ENCODE measurements at regions not wholly inside any gene's neighbourhood (a gene's known extent, or its start where the extent isn't known, plus 50 kb on each side); places are given as distances from the start of the nearest gene placed in this dataset.
"Not testable (repeated sequence)": the region's sequence is repeated elsewhere in the genome, so short reads cannot be mapped to it uniquely, and the experiment has no call there.

DNA sequence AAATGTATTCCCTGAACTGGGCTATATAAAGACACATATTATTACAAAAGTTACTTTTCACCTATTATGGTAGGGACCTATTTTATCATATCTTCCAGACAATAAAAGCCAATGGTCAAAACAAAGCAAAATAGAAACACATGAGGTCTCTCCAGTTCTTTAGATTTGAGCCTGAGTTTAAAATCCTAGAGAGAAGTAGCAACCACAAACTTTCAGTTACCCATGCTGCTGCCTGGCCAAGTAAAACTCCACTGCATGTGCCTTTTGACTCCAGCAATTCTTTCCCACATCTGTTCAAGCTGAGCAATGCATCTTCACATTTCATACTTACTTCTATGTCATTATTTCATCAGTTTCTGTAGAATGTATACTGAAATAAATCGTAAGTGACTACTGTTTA, 405.3 kb downstream of the STK39 start:
- Histone ChIP-seq H3K27me3 (no peaks in the 10 kb centered on the region), H3K4me3 (no peak overlapping the region), H3K4me1 (no peaks in the 10 kb centered on the region), H3K27ac (no peak overlapping the region), H3K36me3 (no peaks in the 10 kb centered on the region), H3K9me3 (no peaks in the 10 kb centered on the region)
- no peak for ATAC-seq
- intact Hi-C loops (cut with DNase I): no loop called here
- TF ChIP-seq, protein P1, sequence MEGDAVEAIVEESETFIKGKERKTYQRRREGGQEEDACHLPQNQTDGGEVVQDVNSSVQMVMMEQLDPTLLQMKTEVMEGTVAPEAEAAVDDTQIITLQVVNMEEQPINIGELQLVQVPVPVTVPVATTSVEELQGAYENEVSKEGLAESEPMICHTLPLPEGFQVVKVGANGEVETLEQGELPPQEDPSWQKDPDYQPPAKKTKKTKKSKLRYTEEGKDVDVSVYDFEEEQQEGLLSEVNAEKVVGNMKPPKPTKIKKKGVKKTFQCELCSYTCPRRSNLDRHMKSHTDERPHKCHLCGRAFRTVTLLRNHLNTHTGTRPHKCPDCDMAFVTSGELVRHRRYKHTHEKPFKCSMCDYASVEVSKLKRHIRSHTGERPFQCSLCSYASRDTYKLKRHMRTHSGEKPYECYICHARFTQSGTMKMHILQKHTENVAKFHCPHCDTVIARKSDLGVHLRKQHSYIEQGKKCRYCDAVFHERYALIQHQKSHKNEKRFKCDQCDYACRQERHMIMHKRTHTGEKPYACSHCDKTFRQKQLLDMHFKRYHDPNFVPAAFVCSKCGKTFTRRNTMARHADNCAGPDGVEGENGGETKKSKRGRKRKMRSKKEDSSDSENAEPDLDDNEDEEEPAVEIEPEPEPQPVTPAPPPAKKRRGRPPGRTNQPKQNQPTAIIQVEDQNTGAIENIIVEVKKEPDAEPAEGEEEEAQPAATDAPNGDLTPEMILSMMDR (IDR thresholded peaks at IDR 0.05): no peak
- DNase-seq: no peak

DNA sequence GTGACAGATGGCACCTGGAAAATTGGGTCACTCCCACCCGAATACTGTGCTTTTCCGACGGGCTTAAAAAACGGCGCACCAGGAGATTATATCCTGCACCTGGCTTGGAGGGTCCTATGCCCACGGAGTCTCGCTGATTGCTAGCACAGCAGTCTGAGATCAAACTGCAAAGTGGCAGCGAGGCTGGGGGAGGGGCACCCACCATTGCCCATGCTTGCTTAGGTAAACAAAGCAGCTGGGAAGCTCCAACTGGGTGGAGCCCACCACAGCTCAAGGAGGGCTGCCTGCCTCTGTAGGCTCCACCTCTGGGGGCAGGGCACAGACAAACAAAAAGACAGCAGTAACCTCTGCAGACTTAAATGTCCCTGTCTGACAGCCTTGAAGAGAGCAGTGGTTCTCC, 412.1 kb downstream of the STK39 start:
- H3K9me3 ChIP-seq; H3K27ac ChIP-seq; intact Hi-C loops (cut with DNase I): not testable (repeated sequence)

GRCh38 chr2:167834707-167835106, 412.7 kb downstream of the STK39 start:
- DNase-seq (no peak), ATAC-seq (no peak)
- TF ChIP-seq, protein P1 (IDR thresholded peaks at IDR 0.05): no peak
- Histone ChIP-seq H3K4me1 (no peaks in the 10 kb centered on the region), H3K9me3 (no peaks in the 10 kb centered on the region), H3K36me3 (no peaks in the 10 kb centered on the region), H3K27me3 (no peaks in the 10 kb centered on the region), H3K4me3 (no peak overlapping the region), H3K27ac (no peak overlapping the region)
- intact Hi-C loops (cut with DNase I): no loop called here

More for the DNA sequence above, 412.1 kb downstream of the STK39 start:
- H3K4me1 ChIP-seq, DNase-seq, H3K4me3 ChIP-seq, H3K36me3 ChIP-seq, ATAC-seq, H3K27me3 ChIP-seq: not testable (repeated sequence)

DNA sequence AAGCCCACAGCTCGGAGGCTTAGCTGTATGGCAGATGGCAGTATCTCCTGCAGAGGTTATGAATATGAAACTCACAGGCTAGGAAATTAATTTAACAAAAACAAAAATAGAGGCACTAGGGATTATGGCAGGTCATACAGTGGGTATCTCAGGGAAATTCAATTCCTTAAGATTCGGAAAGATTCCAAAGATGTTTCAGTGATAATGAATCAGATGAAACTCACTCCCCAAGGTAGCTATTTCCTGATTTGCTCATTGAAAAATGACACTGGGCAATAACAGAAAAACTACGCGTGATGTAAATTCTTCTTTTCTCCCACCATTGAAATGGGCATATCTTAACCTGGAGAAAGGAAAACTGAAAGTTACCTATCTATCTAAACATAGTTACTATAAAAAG, 414.1 kb downstream of the STK39 start:
- H3K27me3 ChIP-seq: no peaks in the 10 kb centered on the region
- ATAC-seq (no peak), DNase-seq (no peak)
- no peaks in the 10 kb centered on the region for H3K9me3 ChIP-seq
- no peak overlapping the region for H3K4me3 ChIP-seq
- H3K27ac ChIP-seq: no peak overlapping the region
- TF ChIP-seq, protein P1 (IDR thresholded peaks at IDR 0.05): no peak
- H3K36me3 ChIP-seq: no peaks in the 10 kb centered on the region
- intact Hi-C loops (cut with DNase I): no loop called here
- H3K4me1 ChIP-seq: no peaks in the 10 kb centered on the region

DNA sequence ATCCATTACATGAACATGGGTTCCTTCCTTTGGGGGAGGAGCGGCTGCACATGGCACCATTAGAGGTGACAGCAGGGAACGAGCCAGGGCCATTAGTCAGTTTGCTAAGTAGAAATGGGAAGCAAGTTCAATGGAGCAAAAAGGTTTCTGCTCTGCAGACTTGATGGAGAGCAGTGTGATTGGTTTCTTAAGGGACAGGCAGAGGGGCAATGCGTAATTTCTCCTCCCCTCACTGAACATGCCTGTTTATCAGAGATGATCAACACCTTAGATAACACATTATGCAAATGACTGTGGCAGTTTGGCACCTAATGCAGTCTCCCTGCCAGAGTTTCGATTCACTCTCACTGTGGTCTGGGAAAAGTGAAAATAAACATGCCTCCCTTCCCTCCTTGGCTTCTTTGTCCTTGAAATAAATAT, 414.5 kb downstream of the STK39 start:
- H3K27me3 ChIP-seq: no peaks in the 10 kb centered on the region
- no peak overlapping the region for H3K4me3 ChIP-seq
- H3K36me3 ChIP-seq: no peaks in the 10 kb centered on the region
- DNase-seq (no peak), ATAC-seq (no peak)
- no peaks in the 10 kb centered on the region for H3K4me1 ChIP-seq
- no peak overlapping the region for H3K27ac ChIP-seq
- TF ChIP-seq, protein P1 (IDR thresholded peaks at IDR 0.05): no peak
- intact Hi-C loops (cut with DNase I): no loop called here
- no peaks in the 10 kb centered on the region for H3K9me3 ChIP-seq

- Histone ChIP-seq H3K27me3 (no peaks in the 10 kb centered on the region), H3K36me3 (no peaks in the 10 kb centered on the region), H3K4me3 (no peak overlapping the region), H3K4me1 (no peaks in the 10 kb centered on the region), H3K9me3 (no peaks in the 10 kb centered on the region), H3K27ac (no peak overlapping the region)
- ATAC-seq (peak; percentile 77), DNase-seq (peak in 1 of 4 donors; percentile 25)
- TF ChIP-seq, protein P1 (IDR thresholded peaks at IDR 0.05): no peak
- intact Hi-C loops (cut with DNase I): no loop called here
Measured at GRCh38 chr2:167827352-167828097, 419.9 kb downstream of the STK39 start.
